MM.1S (cell line): ENCODE measurements at regions not wholly inside any gene's neighbourhood (a gene's known extent, or its start where the extent isn't known, plus 50 kb on each side); places are given as distances from the start of the nearest gene placed in this dataset.

Experiments
- EZH2 ChIP-seq: fragments of 300-600 bp; sonication (generic); optimal IDR thresholded peaks from 2 replicates; pipeline ENCODE3; 2017; ENCODE audit warnings: low read depth, mild to moderate bottlenecking, antibody characterized with exemption, low read length, mixed read lengths
- EZH2phosphoT487 ChIP-seq: fragments of 300-600 bp; sonication (generic); IDR thresholded peaks from 2 replicates; pipeline ENCODE4 v1.6.1; 2018; ENCODE audit warnings: antibody characterized with exemption, low read length
- TF ChIP-seq, protein P1 (sequence below): fragments of 300-600 bp; sonication (generic); IDR thresholded peaks from 2 replicates; pipeline ENCODE4 v1.5.1; 2016; ENCODE audit warnings: antibody characterized with exemption, low read length, mixed read lengths

DNA sequence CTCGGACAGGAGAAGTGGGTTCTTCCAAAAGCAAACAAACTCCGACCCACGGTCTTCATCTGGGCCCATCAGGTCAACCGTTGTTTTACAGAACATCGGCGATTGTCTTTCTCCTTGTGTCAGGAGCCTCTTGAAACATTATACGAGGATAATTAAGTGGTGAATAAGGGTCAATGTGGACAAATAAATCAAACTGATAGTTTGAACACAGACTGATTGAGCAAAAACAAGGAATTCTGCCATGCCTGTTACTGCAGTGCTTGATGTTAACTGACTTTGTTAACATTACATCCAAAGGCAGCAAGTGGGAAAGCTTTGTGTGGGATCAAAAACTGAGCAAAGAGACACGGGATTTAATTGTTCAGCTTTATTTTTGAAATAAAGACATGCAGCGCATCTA, 101.1 kb upstream of the IFNGR1 start:
- TF ChIP-seq, protein P1, sequence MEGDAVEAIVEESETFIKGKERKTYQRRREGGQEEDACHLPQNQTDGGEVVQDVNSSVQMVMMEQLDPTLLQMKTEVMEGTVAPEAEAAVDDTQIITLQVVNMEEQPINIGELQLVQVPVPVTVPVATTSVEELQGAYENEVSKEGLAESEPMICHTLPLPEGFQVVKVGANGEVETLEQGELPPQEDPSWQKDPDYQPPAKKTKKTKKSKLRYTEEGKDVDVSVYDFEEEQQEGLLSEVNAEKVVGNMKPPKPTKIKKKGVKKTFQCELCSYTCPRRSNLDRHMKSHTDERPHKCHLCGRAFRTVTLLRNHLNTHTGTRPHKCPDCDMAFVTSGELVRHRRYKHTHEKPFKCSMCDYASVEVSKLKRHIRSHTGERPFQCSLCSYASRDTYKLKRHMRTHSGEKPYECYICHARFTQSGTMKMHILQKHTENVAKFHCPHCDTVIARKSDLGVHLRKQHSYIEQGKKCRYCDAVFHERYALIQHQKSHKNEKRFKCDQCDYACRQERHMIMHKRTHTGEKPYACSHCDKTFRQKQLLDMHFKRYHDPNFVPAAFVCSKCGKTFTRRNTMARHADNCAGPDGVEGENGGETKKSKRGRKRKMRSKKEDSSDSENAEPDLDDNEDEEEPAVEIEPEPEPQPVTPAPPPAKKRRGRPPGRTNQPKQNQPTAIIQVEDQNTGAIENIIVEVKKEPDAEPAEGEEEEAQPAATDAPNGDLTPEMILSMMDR, result no peak
- TF ChIP-seq EZH2 (no peak), EZH2phosphoT487 (no peak)
